GM18858 (cell line): ENCODE measurements at regions not wholly inside any gene's neighbourhood (a gene's known extent, or its start where the extent isn't known, plus 50 kb on each side); places are given as distances from the start of the nearest gene placed in this dataset.
"Not testable (repeated sequence)": the region's sequence is repeated elsewhere in the genome, so short reads cannot be mapped to it uniquely, and the experiment has no call there.

ENCODE experiments used
- ATAC-seq: cut with Tn5 transposase; IDR thresholded peaks from one replicate; pipeline ENCODE4 v1.9.1; 2021; ENCODE audit not compliant: unreplicated experiment

DNA sequence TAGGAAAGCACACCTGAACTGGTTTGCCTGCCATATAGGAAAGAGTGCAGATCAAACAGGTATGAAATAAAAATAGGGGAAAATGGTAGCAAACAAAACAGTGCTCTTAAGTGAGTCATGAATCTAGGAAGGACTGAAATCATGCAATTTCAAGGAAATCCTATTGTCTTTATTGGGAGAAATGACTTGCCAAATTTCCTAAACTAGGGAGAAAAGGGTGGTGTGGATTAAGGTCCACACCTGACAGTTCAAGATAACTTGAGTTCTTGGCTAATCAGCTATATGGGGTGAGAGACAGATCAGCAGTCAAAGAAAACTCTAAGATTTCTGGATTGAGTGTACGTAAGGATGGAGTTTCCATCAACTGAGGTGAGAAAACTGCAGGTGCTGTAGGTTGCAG lies 101.1 kb downstream of the PRKAB2 start:
- ATAC-seq: no peak

DNA sequence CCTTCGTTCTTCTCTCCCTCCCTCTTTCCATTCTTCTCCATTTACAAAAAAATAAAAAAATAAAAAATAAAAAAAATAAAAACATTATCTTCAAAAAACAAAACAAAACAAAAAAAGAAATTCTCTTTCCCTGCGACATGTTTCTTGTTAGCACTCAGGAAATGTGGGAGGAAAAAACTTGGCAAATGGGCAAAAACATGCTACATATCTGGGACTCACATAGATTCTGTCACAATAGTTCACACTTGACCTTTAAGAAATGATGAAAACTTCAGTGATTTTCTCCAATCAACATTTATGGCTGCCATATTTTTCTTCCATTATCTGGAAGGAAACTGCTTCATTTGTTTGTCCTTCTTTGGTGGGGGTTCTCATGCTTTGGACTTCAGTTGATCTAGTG lies 109.3 kb downstream of the PRKAB2 start:
- no peak for ATAC-seq

- not testable (repeated sequence) for ATAC-seq
These were observed 110.4 kb downstream of the PRKAB2 start for GRCh38 chr1:147061880-147062279.

DNA sequence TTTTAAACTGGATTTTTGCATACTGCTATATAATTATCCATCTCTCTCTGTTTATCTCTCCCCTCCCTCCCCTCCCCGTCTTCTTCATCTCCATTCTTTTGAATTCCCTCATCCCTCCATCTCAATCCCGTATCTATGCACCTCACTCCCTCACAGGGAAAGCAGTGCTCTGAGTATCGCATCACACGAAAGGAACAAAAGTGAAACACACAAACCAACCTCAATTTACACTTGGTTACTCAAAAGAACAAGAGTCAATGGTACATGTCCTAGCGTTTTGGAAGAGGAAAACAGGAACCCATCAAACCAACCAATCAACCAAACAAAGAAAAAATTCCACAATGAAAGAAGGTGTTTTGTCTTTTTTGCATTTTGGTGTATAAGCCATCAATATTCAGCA lies 115.1 kb downstream of the NBPF12 start:
- ATAC-seq: no peak

- no peak for ATAC-seq
These were observed 114.6 kb downstream of the NBPF12 start for GRCh38 chr1:147052677-147053076.

GRCh38 chr1:147052143-147052542 lies 114.0 kb downstream of the NBPF12 start:
- no peak for ATAC-seq

- no peak for ATAC-seq
These were observed 113.0 kb downstream of the NBPF12 start for GRCh38 chr1:147051136-147051535.

DNA sequence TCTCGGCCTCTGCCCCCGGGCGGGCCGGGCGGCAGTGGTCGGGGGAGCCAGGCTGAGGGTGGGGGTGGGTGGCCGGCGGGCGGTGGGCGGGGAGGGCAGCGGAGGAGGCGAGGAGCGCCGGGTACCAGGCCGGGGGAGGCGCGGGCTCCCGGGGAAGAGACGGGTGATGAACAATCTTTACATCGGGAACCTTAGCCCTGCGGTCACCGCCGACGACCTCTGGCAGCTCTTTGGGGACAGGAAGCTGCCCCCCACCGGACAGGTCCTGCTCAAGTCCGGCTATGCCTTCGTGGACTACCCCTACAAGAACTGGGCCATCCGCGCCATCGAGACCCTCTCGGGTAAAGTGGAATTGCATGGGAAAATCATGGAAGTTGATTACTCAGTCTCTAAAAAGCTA lies 112.5 kb downstream of the NBPF12 start:
- no peak for ATAC-seq

DNA sequence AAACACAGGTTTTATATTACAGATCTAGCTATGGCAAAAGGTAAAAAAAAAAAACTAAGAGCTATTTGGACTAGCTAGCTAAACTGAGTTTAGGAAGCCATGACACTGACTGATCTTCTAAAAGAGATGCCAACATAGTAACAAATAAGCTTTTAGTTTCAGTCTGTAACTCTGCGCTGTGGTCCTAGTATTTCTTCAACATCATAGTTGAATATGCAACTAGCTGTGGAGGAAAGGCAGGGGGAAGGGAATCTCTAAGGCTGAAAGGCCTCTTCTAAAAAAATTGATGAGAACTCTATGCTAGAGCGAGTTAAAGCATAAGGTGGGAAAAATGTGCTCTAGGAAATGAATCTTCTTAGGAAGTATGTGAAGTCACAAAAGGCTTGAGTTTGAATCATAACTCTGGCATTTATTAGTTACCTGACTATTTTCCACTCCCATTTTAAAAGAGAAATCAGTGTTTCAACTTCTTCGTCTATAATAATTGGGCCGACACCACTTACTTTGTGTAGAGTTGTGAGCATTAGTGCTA lies 108.8 kb downstream of the NBPF12 start:
- ATAC-seq: peak; percentile 54

- peak; percentile 46 for ATAC-seq
These were observed 108.2 kb downstream of the NBPF12 start for GRCh38 chr1:147046189-147046862.
